Chondrocyte (in vitro differentiated cells): ENCODE measurements at regions not wholly inside any gene's neighbourhood (a gene's known extent, or its start where the extent isn't known, plus 50 kb on each side); places are given as distances from the start of the nearest gene placed in this dataset.

ENCODE experiments used
- DNase-seq: peaks from one replicate; pipeline ENCODE4 v3.0.0; 2021; ENCODE audit warnings: mixed read lengths, low spot score
- H3K27ac Mint-ChIP-seq: one replicate; pipeline ENCODE4 v1.8.0; 2021; ENCODE audit warnings: mild to moderate bottlenecking, moderate library complexity, mixed read lengths; ENCODE audit not compliant: unreplicated experiment
- H3K27me3 Mint-ChIP-seq: 2 replicates; pipeline ENCODE4 v1.8.0; 2021; ENCODE audit warnings: low read depth, mixed read lengths
- H3K36me3 Mint-ChIP-seq: 2 replicates; pipeline ENCODE4 v1.8.0; 2021; ENCODE audit warnings: low read depth, mixed read lengths
- H3K4me1 Mint-ChIP-seq: 2 replicates; pipeline ENCODE4 v1.8.0; 2021; ENCODE audit warnings: low read depth, mild to moderate bottlenecking, mixed read lengths
- H3K4me3 Mint-ChIP-seq: one replicate; pipeline ENCODE4 v1.8.0; 2021; ENCODE audit warnings: mild to moderate bottlenecking, moderate library complexity, mixed read lengths; ENCODE audit not compliant: unreplicated experiment
- H3K9me3 Mint-ChIP-seq: 2 replicates; pipeline ENCODE4 v1.8.0; 2021; ENCODE audit warnings: low read depth, mixed read lengths
- TF ChIP-seq, protein P1 (sequence below): fragments of 200-600 bp; sonication (generic); IDR thresholded peaks from 2 replicates; pipeline ENCODE4 v1.5.0; 2021; ENCODE audit warnings: antibody characterized with exemption, mild to moderate bottlenecking, moderate library complexity

DNA sequence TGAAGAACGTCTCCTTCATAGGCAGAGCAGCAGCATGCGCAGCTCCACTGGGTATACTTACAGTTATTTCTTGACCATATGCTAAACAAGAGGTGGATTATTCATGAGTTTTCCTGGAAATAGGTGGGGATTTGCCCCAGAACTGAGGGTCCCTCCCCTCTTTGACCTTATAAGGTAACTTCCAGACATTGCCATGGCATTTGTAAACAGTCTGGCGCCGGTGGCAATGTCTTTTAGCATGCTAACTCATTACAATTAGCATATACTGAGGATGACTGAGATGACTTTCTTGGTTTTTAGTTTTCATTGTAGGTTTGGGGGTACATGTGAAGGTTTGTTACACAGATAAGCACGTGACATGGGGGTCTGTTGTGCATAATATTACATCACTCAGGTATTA lies 97.3 kb downstream of the MTNR1A start:
- Mint-ChIP-seq H3K27me3 (peaks cover 33% of the 10 kb centered on the region), H3K36me3 (no peaks in the 10 kb centered on the region), H3K4me3 (no peak overlapping the region), H3K9me3 (peaks cover 5% of the 10 kb centered on the region), H3K27ac (no peak overlapping the region), H3K4me1 (no peaks in the 10 kb centered on the region)
- TF ChIP-seq, protein P1, sequence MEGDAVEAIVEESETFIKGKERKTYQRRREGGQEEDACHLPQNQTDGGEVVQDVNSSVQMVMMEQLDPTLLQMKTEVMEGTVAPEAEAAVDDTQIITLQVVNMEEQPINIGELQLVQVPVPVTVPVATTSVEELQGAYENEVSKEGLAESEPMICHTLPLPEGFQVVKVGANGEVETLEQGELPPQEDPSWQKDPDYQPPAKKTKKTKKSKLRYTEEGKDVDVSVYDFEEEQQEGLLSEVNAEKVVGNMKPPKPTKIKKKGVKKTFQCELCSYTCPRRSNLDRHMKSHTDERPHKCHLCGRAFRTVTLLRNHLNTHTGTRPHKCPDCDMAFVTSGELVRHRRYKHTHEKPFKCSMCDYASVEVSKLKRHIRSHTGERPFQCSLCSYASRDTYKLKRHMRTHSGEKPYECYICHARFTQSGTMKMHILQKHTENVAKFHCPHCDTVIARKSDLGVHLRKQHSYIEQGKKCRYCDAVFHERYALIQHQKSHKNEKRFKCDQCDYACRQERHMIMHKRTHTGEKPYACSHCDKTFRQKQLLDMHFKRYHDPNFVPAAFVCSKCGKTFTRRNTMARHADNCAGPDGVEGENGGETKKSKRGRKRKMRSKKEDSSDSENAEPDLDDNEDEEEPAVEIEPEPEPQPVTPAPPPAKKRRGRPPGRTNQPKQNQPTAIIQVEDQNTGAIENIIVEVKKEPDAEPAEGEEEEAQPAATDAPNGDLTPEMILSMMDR = no peak
- no peak for DNase-seq

DNA sequence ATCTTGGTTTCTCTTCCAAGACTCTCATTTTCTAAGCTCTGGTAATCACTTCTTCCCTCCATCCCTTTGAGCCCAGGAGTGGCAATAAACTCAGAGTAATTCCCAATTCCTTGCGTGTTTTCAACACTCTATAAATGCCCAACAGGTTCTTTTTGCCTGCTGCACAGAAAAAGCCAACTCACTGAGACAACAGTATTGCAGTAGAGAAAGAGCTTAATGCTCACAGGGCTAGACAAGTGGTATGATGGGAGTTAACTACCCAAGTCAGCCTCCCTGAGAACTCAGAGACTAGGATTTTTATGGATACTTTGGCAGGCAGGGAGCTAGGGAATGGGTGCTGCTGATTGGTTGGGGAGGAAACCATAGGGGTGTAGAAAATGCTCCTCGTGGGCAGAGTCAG lies 103.4 kb downstream of the MTNR1A start:
- Mint-ChIP-seq H3K36me3 (peaks cover 6% of the 10 kb centered on the region), H3K4me1 (no peaks in the 10 kb centered on the region), H3K9me3 (peaks cover 33% of the 10 kb centered on the region), H3K27ac (no peak overlapping the region), H3K4me3 (no peak overlapping the region), H3K27me3 (peaks cover 6% of the 10 kb centered on the region)
- DNase-seq = no peak
- TF ChIP-seq, protein P1 = no peak

DNA sequence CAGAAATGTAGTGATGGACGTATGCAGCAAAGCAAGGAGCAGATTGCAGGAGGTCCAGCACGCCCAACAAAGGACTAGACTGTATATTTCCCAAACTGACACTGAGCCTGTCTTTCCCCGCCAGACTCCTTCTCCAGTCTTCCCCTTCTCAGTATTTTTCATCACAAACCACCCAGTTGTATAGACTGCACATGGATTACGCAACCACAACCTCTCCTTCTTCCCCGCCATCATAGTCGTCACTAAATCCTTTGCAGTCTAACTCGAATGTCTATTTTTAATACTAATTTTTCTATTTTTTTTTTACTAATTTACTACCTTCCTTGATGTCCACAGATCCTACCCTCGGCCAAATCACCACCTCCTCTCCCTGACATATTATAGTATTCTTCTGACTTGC lies 105.4 kb downstream of the MTNR1A start:
- peaks cover 33% of the 10 kb centered on the region for H3K9me3 Mint-ChIP-seq
- H3K27ac Mint-ChIP-seq = no peak overlapping the region
- H3K27me3 Mint-ChIP-seq = peaks cover 18% of the 10 kb centered on the region
- DNase-seq = no peak
- TF ChIP-seq, protein P1 = no peak
- H3K4me3 Mint-ChIP-seq = no peak overlapping the region
- no peaks in the 10 kb centered on the region for H3K4me1 Mint-ChIP-seq
- peaks cover 6% of the 10 kb centered on the region for H3K36me3 Mint-ChIP-seq

DNA sequence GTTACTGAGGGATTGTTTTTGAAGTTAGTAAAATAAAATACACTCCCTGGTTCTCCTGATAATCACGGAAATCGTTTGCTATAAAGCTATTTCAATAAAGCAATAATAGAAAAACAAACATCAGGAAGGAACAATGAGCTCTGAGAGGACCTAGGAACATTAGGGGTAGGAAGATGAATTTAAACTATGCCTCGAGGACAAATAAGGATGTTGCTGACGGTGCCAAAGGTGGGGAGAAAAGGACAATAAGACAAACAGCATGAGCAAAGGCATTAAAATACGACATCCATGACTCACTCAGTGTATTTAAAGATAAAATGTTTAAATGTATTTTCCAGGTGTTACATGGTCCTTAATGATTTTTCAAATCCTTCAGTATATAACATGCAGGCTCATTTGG lies 110.3 kb downstream of the MTNR1A start:
- Mint-ChIP-seq H3K4me1 (no peaks in the 10 kb centered on the region), H3K4me3 (no peak overlapping the region), H3K27me3 (peaks cover 39% of the 10 kb centered on the region), H3K27ac (no peak overlapping the region), H3K36me3 (no peaks in the 10 kb centered on the region), H3K9me3 (peaks cover 3% of the 10 kb centered on the region)
- TF ChIP-seq, protein P1 = no peak
- DNase-seq = no peak

DNA sequence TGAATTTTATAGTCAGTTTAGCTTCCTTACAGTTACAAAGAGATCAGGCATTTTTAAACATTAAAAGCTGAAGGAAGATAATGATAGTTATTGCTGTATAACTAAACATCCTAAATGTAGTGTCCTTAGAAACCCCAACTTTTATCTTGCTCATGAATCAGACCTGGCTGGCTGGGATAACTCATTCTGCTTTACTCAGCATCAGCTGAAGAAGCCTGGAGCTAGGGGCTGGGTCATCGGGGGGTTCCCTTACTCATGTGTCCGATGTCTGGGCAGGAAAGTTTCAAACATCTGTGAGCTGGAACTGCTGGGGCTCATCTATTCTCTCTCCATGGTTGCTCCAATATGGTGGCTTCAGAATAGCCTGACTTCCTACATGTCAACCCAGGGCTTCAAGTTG lies 113.9 kb downstream of the MTNR1A start:
- H3K27ac Mint-ChIP-seq = no peak overlapping the region
- H3K4me1 Mint-ChIP-seq = no peaks in the 10 kb centered on the region
- peaks cover 44% of the 10 kb centered on the region for H3K27me3 Mint-ChIP-seq
- TF ChIP-seq, protein P1 = no peak
- peaks cover 19% of the 10 kb centered on the region for H3K9me3 Mint-ChIP-seq
- no peak overlapping the region for H3K4me3 Mint-ChIP-seq
- peaks cover 2% of the 10 kb centered on the region for H3K36me3 Mint-ChIP-seq
- no peak for DNase-seq
